GM18867 (cell line): ENCODE measurements at regions not wholly inside any gene's neighbourhood (a gene's known extent, or its start where the extent isn't known, plus 50 kb on each side); places are given as distances from the start of the nearest gene placed in this dataset.

Source experiments
- ATAC-seq: cut with Tn5 transposase; IDR thresholded peaks from one replicate; pipeline ENCODE4 v1.9.1; 2021; ENCODE audit warnings: mild to moderate bottlenecking, moderate library complexity; ENCODE audit not compliant: unreplicated experiment

GRCh38 chr14:44030831-44031383 lies 476.2 kb downstream of the FSCB start:
- ATAC-seq, result no peak

GRCh38 chr14:44029933-44030332 lies 477.1 kb downstream of the FSCB start:
- no peak for ATAC-seq

DNA sequence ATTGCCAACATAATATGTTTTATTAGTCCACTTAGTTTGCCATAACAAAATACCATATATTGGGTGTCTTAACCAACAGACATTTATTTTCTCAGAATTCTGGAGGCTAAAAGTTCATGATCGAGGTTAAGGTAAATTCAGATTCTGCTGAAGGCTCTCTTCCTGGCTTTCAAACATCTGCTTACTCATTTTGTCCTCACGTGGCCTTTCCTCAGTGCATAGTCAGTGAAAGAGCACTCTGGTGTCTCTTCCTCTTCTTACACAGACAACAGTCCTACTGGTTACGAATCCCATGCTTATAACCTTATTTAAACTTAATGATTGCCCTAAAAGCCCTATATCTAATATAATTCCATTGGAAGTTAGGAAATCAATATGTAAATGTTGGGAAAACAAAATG lies 479.7 kb downstream of the FSCB start:
- ATAC-seq, result no peak

- ATAC-seq, result no peak
Observed at GRCh38 chr14:44010595-44010994, 496.5 kb downstream of the FSCB start.

DNA sequence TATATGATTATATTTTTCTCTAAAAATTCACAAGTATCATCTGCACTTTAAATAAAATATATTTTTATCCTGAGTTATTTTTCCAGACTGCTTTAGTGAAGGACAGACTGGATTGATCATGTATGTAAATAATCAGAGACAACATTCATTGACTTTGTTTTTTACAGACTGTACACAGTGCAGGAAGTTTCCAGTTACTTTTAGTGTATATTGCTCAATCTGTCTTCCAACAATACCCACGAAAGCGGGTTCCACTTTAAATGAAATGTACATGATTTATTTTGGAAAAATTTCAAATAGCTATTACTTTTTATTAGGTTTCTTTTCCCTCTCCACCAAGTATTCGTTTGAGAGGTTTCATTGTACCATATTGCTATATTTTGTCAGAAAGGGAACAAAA lies 497.0 kb downstream of the FSCB start:
- ATAC-seq, result no peak

DNA sequence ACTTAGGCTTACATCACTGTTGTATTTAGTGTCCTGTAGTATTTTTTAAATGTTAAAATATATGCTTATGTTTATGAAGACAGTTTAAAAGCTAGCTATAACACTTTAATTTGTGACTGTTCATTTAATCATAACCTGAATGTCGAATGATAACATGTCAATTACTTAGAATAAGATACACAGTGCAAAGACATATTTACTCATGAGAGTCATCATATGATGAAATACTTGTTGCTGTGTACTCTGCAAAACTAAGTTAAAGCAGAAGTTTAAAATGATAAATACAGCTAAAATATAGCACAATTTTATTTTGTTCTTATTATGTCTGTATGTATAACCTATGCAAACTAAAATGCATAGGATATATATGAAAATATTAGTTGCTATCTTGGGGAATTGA lies 497.4 kb downstream of the FSCB start:
- ATAC-seq, result no peak

DNA sequence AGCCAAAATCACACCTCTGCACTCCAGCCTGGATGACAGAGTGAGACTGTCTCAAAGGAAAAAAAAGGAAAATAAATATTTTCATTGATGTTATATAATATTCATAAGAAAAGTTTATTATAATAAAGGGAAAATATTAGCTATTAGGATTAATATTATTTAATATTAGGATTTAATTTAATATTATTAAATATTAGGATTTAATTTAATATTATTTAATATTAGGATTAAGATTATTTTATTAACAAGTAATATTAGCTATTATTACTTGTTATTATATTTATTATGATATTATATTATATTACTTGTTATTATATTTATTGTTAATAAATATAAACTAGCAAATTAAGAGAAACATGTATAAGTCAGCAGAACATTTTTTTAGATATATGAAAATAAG lies 518.1 kb downstream of the FSCB start:
- ATAC-seq, result no peak

DNA sequence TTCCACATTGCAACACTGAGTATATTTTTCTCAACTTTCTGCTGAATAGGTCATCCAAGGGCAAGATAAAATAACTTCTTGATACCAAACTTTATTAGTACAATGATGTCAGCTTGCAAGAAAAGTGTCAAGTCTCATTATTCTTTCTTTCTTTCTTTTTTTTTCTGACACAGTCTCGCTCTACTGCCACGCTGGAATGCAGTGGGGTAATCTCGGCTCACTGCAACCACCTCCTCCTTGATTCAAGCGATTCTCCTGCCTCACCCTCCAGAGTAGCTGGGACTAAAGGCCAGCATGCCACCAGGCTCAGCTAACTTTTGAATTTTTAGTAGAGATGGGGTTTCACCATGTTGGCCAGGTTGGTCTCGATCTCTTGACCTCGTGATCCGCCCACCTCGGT lies 523.4 kb downstream of the FSCB start:
- ATAC-seq, result no peak

DNA sequence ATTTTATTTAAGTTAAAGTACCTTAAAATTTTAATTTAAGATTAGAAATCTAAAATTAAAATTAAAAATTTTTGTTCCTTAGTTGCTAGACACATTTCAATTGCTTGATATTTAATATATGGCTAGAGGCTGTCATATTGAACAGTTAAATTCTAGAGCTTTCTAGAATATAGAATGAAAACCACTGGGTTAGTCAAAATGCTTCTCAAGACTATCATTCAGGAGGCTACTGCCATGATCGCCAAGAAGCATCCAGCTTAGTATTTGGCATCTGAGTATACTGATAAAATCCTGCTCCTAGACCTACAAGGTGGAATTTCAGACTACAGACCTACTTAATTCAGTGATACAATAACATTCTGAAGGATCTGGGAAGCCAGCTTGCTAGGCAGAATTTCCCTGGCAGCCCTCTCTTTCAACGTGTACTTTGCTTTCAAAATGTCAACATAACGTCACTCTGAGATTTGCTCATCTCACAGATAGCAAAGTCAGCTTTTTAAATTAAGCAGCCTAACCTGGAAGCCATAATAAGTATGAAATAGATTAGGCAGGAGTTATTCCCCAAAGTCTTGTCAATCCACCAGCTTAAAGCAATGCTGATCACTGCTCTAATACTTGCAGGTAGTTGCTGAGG lies 525.8 kb downstream of the FSCB start:
- no peak for ATAC-seq

DNA sequence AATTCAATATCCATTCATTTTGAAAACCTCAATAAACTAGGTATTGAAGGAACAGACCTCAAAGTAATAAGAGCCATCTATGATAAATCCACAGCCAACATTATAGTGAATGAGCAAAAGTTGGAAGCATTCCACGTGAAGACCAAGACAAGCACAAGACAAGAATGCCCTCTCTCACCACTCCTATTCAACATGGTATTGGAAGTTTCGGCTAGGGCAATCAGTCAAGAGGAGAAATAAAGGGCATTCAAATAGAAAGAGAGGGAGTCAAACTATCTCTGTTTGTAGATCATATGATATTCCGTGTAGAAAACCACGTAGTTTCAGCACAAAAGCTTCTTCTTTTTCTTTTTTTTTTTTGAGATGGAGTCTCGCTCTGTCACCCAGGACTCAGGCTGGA lies 550.3 kb downstream of the FSCB start:
- no peak for ATAC-seq

GRCh38 chr14:43949400-43949799 lies 557.7 kb downstream of the FSCB start:
- no peak for ATAC-seq

GRCh38 chr14:43939836-43940235 lies 567.2 kb downstream of the FSCB start:
- no peak for ATAC-seq

DNA sequence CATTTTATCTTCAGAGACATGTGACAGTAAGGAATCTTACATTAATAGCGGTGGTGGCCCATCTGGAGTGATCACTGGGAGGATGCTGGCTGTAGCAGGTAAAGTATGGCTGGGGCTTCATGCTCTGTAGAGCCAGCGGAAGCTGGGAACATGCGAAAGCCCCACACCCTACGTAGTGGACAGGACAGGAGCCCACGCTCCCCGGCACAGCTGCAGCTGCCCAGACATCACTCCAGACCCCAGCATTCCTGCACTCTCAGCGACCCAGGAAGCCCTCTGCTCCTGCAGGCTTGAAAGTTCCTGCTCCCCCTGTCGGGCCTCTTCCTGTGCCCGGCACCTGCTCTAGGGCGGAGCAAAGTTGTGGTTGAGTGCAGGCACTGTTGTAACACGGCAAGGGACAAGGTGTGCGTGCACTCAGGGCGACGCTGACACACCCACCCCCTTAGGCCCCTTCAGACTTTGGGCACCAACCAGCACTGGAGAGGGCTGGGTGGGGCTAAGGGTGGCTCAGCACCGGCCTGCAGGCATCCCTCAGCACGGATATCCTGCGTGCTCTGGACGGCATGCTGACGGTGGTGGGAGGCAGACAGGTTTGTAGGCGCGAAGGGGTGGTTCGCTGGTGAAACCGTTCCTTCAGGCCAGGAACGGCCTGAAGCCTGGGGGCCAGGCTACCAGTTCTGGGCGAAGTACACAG lies 568.3 kb downstream of the FSCB start:
- no peak for ATAC-seq

- no peak for ATAC-seq
Observed at GRCh38 chr14:43937001-43937400, 570.1 kb downstream of the FSCB start.

DNA sequence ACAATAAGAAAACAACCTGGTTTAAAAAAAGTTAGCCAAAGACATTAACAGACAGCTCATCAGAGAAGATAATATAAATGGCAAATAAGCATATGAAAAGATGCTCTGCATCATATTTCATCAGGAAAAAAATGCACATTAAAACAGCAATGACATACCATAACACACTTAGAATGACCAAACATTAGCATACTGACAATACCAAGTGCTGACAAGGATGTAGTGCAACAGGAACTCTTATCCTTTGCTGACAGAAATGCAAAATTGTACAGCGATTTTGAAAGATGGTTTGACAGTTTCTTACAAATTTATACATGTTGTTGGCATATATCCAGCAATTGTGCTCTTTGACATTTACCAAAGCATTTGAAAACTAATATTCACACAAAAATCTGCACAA lies 573.0 kb downstream of the FSCB start:
- no peak for ATAC-seq

DNA sequence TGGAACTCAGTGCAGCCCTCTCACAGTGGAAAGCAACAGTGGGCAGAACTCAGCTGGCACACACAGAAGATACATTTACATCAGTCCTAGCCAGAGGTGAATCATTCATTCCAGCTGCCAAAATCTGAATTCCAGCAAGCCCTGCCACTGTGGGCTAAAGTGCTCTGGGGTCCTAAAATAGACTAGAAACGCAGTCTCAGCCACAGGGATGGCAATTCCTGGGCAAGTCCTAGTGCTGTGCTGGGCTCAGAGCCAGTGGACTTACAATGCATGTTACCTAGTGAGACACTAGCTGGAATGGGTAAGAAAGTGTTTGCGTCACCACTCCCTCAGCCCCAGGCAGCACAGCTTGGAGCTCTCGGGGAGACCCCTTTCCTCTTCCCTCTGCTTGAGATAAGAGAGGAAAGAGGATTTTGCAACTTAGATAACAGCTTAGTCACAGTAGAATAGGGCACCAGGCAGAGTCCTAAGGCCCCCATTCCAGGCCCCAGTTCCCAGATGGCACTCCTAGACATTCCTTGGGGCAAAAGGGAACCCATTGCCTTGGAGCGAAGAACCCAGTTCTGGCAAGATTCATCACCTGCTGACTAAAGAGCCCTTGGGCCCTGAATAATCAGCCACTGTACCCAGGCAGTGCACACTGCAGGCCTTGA lies 592.9 kb downstream of the FSCB start:
- no peak for ATAC-seq

GRCh38 chr14:43903209-43903608 lies 603.9 kb downstream of the FSCB start:
- no peak for ATAC-seq

DNA sequence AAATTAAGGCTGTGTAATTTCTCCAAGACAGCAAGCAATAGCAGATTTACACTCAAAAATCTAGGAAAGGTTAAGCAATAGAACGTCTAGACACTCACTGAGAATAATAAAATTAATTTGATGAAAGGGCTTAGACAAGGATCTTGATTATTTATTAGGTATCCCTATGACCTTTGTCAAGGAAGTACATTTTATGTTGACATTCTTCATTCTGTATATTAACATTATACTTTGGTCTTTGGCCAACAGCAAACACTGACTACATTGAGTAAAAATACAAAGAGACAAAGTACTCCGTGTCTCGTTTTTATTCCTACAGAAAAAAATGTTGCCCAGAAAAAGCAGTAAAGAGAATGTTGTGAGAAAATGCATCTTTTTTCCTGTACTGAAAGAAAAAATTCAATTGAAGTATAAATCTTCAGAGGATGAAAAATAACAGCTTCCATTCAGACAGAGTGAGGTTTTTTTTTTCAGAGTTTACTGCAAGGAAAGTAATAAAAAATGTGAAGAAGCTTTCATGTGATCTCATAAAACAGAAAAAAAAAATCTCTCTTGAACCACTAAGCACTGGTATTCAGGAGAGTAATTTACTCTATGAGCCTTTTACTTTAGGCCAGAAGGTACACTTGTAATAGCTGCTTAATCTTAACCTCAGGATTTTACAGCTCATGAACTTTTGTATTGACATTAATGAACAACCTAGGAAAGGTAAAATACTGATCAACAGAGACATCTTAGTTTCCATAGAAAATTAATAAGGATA lies 605.0 kb downstream of the FSCB start:
- ATAC-seq, result no peak

DNA sequence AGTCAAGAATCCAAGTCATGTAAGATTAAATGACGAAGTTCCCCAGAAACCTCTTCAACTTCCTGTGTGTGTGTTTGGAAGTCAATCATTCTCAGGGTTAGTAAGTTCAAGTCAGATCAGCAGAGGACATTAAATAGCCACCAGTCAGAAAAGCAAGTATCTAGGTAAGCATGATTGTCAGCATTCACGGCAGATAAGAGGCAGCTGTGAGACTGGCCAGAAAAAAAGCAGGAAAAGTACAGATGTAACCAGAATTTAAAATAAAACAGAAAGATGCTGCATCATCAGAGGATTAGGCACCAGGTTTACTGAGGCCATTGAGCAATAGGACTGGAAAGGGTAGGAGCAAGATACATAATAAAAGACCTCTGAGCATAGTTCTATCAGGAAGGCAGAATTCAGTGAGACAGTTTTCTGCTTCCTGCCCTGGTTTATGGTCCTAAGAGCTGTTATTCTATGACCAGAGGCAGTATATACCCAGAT lies 606.9 kb downstream of the FSCB start:
- ATAC-seq, result no peak

- no peak for ATAC-seq
Observed at GRCh38 chr14:43898687-43899086, 608.4 kb downstream of the FSCB start.

DNA sequence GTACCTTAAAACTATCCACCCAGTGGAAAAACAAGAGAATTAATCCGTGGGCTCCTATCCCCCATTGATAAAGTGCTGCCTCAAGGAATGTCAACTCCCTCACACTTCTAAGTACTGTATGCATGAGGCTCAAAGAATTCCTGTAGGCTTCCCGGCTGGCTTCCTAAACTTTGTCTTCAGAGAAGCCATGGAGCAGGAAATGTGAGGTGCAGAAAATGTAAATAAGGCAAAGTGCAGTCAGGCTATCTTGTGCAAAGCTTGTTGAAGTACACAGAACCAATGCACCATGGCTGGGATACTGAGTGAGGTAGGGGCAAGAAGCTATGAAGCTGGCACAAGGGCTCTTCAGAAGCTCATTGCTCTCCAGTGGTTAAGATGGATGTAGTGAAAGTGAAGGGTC lies 611.0 kb downstream of the FSCB start:
- ATAC-seq, result no peak
